Natural killer cell (primary cell): ENCODE measurements at regions not wholly inside any gene's neighbourhood (a gene's known extent, or its start where the extent isn't known, plus 50 kb on each side); places are given as distances from the start of the nearest gene placed in this dataset.

Experiments used
- ATAC-seq, 3 donors: fragments of 150-1000 bp in 2 of 3; fragments of 200-7000 bp in 1 of 3; cut with Tn5 transposase; 1 replicate in 1 of 3; 2 replicates in 2 of 3; pipeline ENCODE4 v1.10.0; 2021; ENCODE audit warnings: mild to moderate bottlenecking in 2 of 3, moderate library complexity in 2 of 3
- DNase-seq, 2 donors: peaks; one replicate each; pipeline versions ENCODE4 v3.0.0 to v3.0.0-alpha.2; 2013 to 2021; ENCODE audit warnings: mixed read lengths in 1 of 2
- H3K27ac ChIP-seq: one replicate; pipeline ENCODE4 v1.5.1; 2013; ENCODE audit warnings: mild to moderate bottlenecking, low read length
- H3K27me3 ChIP-seq: one replicate; pipeline ENCODE4 v1.6.1; 2013; ENCODE audit warnings: low read length; ENCODE audit not compliant: control insufficient read depth, insufficient read depth
- H3K36me3 ChIP-seq: one replicate; pipeline ENCODE4 v1.6.1; 2013; ENCODE audit warnings: low read length; ENCODE audit not compliant: control insufficient read depth, insufficient read depth
- H3K4me1 ChIP-seq: one replicate; pipeline ENCODE4 v1.6.1; 2013; ENCODE audit warnings: low read length; ENCODE audit not compliant: control insufficient read depth, insufficient read depth
- H3K4me3 ChIP-seq: one replicate; pipeline ENCODE4 v1.5.1; 2013; ENCODE audit warnings: low read length
- H3K9me3 ChIP-seq: one replicate; pipeline ENCODE4 v1.6.1; 2013; ENCODE audit warnings: low read length; ENCODE audit not compliant: control insufficient read depth, insufficient read depth
- H3K27ac Mint-ChIP-seq, 2 donors: one replicate each; pipeline ENCODE4 v1.8.0; 2022; ENCODE audit warnings: mild to moderate bottlenecking in 2 of 2, mixed read lengths in 2 of 2, moderate library complexity in 1 of 2
- H3K27me3 Mint-ChIP-seq, 2 donors: one replicate each; pipeline ENCODE4 v1.8.0; 2022; ENCODE audit warnings: low read depth in 2 of 2, mixed read lengths in 2 of 2
- H3K36me3 Mint-ChIP-seq: one replicate; pipeline ENCODE4 v1.8.0; 2022; ENCODE audit warnings: mixed read lengths
- H3K4me1 Mint-ChIP-seq, 2 donors: one replicate each; pipeline ENCODE4 v1.8.0; 2022; ENCODE audit warnings: mixed read lengths in 2 of 2
- H3K4me3 Mint-ChIP-seq: one replicate; pipeline ENCODE4 v1.8.0; 2022; ENCODE audit warnings: mild to moderate bottlenecking, moderate library complexity, mixed read lengths
- H3K9me3 Mint-ChIP-seq, 2 donors: one replicate each; pipeline ENCODE4 v1.8.0; 2022; ENCODE audit warnings: mixed read lengths in 2 of 2
- CTCF ChIP-seq: fragments of 200-600 bp; IDR thresholded peaks from one replicate; pipeline ENCODE4 v1.8.0; 2022; ENCODE audit warnings: antibody characterized with exemption
- WGBS: methylation state at CpG from one replicate; pipeline ENCODE4 v1.1.7; 2013; ENCODE audit warnings: missing lambda C conversion rate; ENCODE audit not compliant: insufficient coverage; 5-methylcytosine and 5-hydroxymethylcytosine counted together
- intact Hi-C: fragments of 100-400 bp; cut with micrococcal nuclease; formaldehyde crosslinking; loops from one replicate; pipeline ENCODE4 v1.14.2; 2022

- Mint-ChIP-seq H3K4me1 (no peaks in the 10 kb centered on the region), H3K36me3 (no peaks in the 10 kb centered on the region), H3K27ac (no peak overlapping the region), H3K27me3 (no peaks in the 10 kb centered on the region), H3K9me3 (peaks cover 3% of the 10 kb centered on the region in 2 donors), H3K4me3 (no peak overlapping the region)
- Histone ChIP-seq H3K27me3 (no peaks in the 10 kb centered on the region), H3K9me3 (peaks cover 6% of the 10 kb centered on the region), H3K4me1 (no peaks in the 10 kb centered on the region), H3K4me3 (no peak overlapping the region), H3K36me3 (no peaks in the 10 kb centered on the region), H3K27ac (no peak overlapping the region)
- DNase-seq (no peak), ATAC-seq (no peak)
- 64% methylated on average over 5 of the region's 5 CpGs for WGBS
- TF ChIP-seq CTCF: no peak
- intact Hi-C loops: no loop called here
Measured at GRCh38 chr6:91273729-91274128, 686.9 kb upstream of the MAP3K7 start.

GRCh38 chr6:91271807-91272206 is 684.9 kb upstream of the MAP3K7 start:
- no peaks in the 10 kb centered on the region for H3K27me3 Mint-ChIP-seq
- ATAC-seq (no peak), DNase-seq (no peak)
- intact Hi-C loops: no loop called here
- H3K36me3 Mint-ChIP-seq: no peaks in the 10 kb centered on the region
- H3K9me3 ChIP-seq: peaks cover 6% of the 10 kb centered on the region
- no peaks in the 10 kb centered on the region for H3K36me3 ChIP-seq
- no peaks in the 10 kb centered on the region for H3K4me1 ChIP-seq
- no peak overlapping the region for H3K27ac Mint-ChIP-seq
- TF ChIP-seq CTCF: no peak
- H3K4me3 Mint-ChIP-seq: no peak overlapping the region
- H3K4me1 Mint-ChIP-seq: no peaks in the 10 kb centered on the region
- WGBS: 99% methylated on average over 5 of the region's 6 CpGs
- no peak overlapping the region for H3K27ac ChIP-seq
- no peaks in the 10 kb centered on the region for H3K27me3 ChIP-seq
- H3K9me3 Mint-ChIP-seq: peaks cover 3 to 5% of the 10 kb centered on the region in 2 donors
- H3K4me3 ChIP-seq: no peak overlapping the region

GRCh38 chr6:91268941-91269340 is 682.1 kb upstream of the MAP3K7 start:
- H3K27me3 Mint-ChIP-seq: no peaks in the 10 kb centered on the region
- no peaks in the 10 kb centered on the region for H3K36me3 Mint-ChIP-seq
- Histone ChIP-seq H3K9me3 (peaks cover 6% of the 10 kb centered on the region), H3K27ac (no peak overlapping the region), H3K36me3 (no peaks in the 10 kb centered on the region), H3K4me3 (no peak overlapping the region), H3K27me3 (no peaks in the 10 kb centered on the region), H3K4me1 (no peaks in the 10 kb centered on the region)
- 94% methylated on average over 1 of the region's 2 CpGs for WGBS
- TF ChIP-seq CTCF: no peak
- H3K4me3 Mint-ChIP-seq: no peak overlapping the region
- DNase-seq (no peak), ATAC-seq (no peak)
- H3K9me3 Mint-ChIP-seq: peaks cover 3 to 5% of the 10 kb centered on the region in 2 donors
- H3K27ac Mint-ChIP-seq: no peak overlapping the region
- intact Hi-C loops: no loop called here
- no peaks in the 10 kb centered on the region for H3K4me1 Mint-ChIP-seq

- peaks cover 3 to 5% of the 10 kb centered on the region in 2 donors for H3K9me3 Mint-ChIP-seq
- no peak for ATAC-seq
- no peaks in the 10 kb centered on the region for H3K4me1 Mint-ChIP-seq
- intact Hi-C loops: no loop called here
- no peak overlapping the region for H3K4me3 ChIP-seq
- no peaks in the 10 kb centered on the region for H3K27me3 Mint-ChIP-seq
- H3K27me3 ChIP-seq: no peaks in the 10 kb centered on the region
- no peaks in the 10 kb centered on the region for H3K36me3 ChIP-seq
- no peaks in the 10 kb centered on the region for H3K36me3 Mint-ChIP-seq
- H3K4me3 Mint-ChIP-seq: no peak overlapping the region
- H3K4me1 ChIP-seq: no peaks in the 10 kb centered on the region
- 89% methylated on average over 5 of the region's 6 CpGs for WGBS
- no peak overlapping the region for H3K27ac ChIP-seq
- DNase-seq: no peak
- no peak overlapping the region for H3K27ac Mint-ChIP-seq
- peaks cover 6% of the 10 kb centered on the region for H3K9me3 ChIP-seq
- TF ChIP-seq CTCF: no peak
Measured at GRCh38 chr6:91267246-91267645, 680.4 kb upstream of the MAP3K7 start.
